Upper lobe of right lung (tissue), 1 donor: ENCODE measurements at regions not wholly inside any gene's neighbourhood (a gene's known extent, or its start where the extent isn't known, plus 50 kb on each side); places are given as distances from the start of the nearest gene placed in this dataset.

Source experiments
- ATAC-seq: fragments of 200-7000 bp; cut with Tn5 transposase; one replicate; pipeline ENCODE4 v1.9.1; 2020; ENCODE audit warnings: mild to moderate bottlenecking, moderate library complexity
- DNase-seq: peaks from one replicate; pipeline ENCODE4 v3.0.0-alpha.2; 2020
- H3K27ac ChIP-seq: fragments of 200-600 bp; one replicate; pipeline ENCODE4 v1.8.0; 2022
- H3K27me3 ChIP-seq: fragments of 200-600 bp; one replicate; pipeline ENCODE4 v1.8.0; 2022; ENCODE audit warnings: mild to moderate bottlenecking
- H3K36me3 ChIP-seq: fragments of 200-600 bp; one replicate; pipeline ENCODE4 v1.8.0; 2022
- H3K4me1 ChIP-seq: fragments of 200-600 bp; one replicate; pipeline ENCODE4 v1.8.0; 2022
- H3K4me3 ChIP-seq: fragments of 200-600 bp; one replicate; pipeline ENCODE4 v1.8.0; 2022; ENCODE audit warnings: mild to moderate bottlenecking
- H3K9me3 ChIP-seq: fragments of 200-600 bp; one replicate; pipeline ENCODE4 v1.8.0; 2022
- CTCF ChIP-seq: fragments of 200-600 bp; IDR thresholded peaks from one replicate; pipeline ENCODE4 v1.8.0; 2022; ENCODE audit warnings: antibody characterized with exemption
- intact Hi-C: fragments of 100-400 bp; cut with DNase I; formaldehyde crosslinking; loops from one replicate; pipeline ENCODE4 v1.11.0; 2022
- donor health status: DM: no; HTN: yes; CAD: no; lungs with severe emphysema.

- no peak for DNase-seq
- no peak for TF ChIP-seq CTCF
- no peak overlapping the region for H3K27ac ChIP-seq
- no peaks in the 10 kb centered on the region for H3K36me3 ChIP-seq
- ATAC-seq: no peak
- intact Hi-C loops: no loop called here
- no peak overlapping the region for H3K4me3 ChIP-seq
- no peaks in the 10 kb centered on the region for H3K9me3 ChIP-seq
- H3K4me1 ChIP-seq: no peaks in the 10 kb centered on the region
- H3K27me3 ChIP-seq: peaks cover 4% of the 10 kb centered on the region
Observed at GRCh38 chr5:38182991-38183390, 75.4 kb upstream of the EGFLAM start.

- DNase-seq: no peak
- no peak for TF ChIP-seq CTCF
- H3K4me1 ChIP-seq: no peaks in the 10 kb centered on the region
- H3K36me3 ChIP-seq: no peaks in the 10 kb centered on the region
- ATAC-seq: no peak
- H3K27me3 ChIP-seq: no peaks in the 10 kb centered on the region
- H3K27ac ChIP-seq: no peak overlapping the region
- intact Hi-C loops: no loop called here
- no peaks in the 10 kb centered on the region for H3K9me3 ChIP-seq
- no peak overlapping the region for H3K4me3 ChIP-seq
Observed at GRCh38 chr5:38168029-38168428, 90.3 kb upstream of the EGFLAM start.

- H3K4me3 ChIP-seq: no peak overlapping the region
- peak; percentile 39 for ATAC-seq
Observed at GRCh38 chr5:38167562-38167996, 90.8 kb upstream of the EGFLAM start.

GRCh38 chr5:38166832-38167231 is 91.5 kb upstream of the EGFLAM start:
- no peaks in the 10 kb centered on the region for H3K9me3 ChIP-seq
- ATAC-seq (no peak), DNase-seq (no peak)
- H3K4me1 ChIP-seq: no peaks in the 10 kb centered on the region
- H3K27me3 ChIP-seq: no peaks in the 10 kb centered on the region
- no peak overlapping the region for H3K27ac ChIP-seq
- no peak overlapping the region for H3K4me3 ChIP-seq
- intact Hi-C loops: no loop called here
- no peaks in the 10 kb centered on the region for H3K36me3 ChIP-seq
- TF ChIP-seq CTCF: no peak

More at GRCh38 chr5:38167562-38167996, 90.8 kb upstream of the EGFLAM start:
- H3K27me3 ChIP-seq: no peaks in the 10 kb centered on the region
- TF ChIP-seq CTCF: no peak
- no peak overlapping the region for H3K27ac ChIP-seq
- H3K36me3 ChIP-seq: no peaks in the 10 kb centered on the region
- no peaks in the 10 kb centered on the region for H3K9me3 ChIP-seq
- H3K4me1 ChIP-seq: no peaks in the 10 kb centered on the region
- intact Hi-C loops: no loop called here
- DNase-seq: no peak

- Histone ChIP-seq H3K36me3 (no peaks in the 10 kb centered on the region), H3K4me1 (no peaks in the 10 kb centered on the region), H3K27ac (no peak overlapping the region), H3K27me3 (no peaks in the 10 kb centered on the region), H3K4me3 (no peak overlapping the region), H3K9me3 (no peaks in the 10 kb centered on the region)
- intact Hi-C loops: no loop called here
- TF ChIP-seq CTCF: no peak
- DNase-seq (no peak), ATAC-seq (no peak)
Observed at GRCh38 chr5:38165435-38165834, 92.9 kb upstream of the EGFLAM start.

GRCh38 chr5:38164776-38165399 is 93.5 kb upstream of the EGFLAM start:
- DNase-seq: no peak
- no peak for ATAC-seq
- intact Hi-C loops: no loop called here
- Histone ChIP-seq H3K27me3 (no peaks in the 10 kb centered on the region), H3K9me3 (no peaks in the 10 kb centered on the region), H3K27ac (no peak overlapping the region), H3K4me1 (no peaks in the 10 kb centered on the region), H3K4me3 (no peak overlapping the region), H3K36me3 (no peaks in the 10 kb centered on the region)
- no peak for TF ChIP-seq CTCF
